Right lobe of liver (tissue), 6 donors: ENCODE measurements at regions not wholly inside any gene's neighbourhood (a gene's known extent, or its start where the extent isn't known, plus 50 kb on each side); places are given as distances from the start of the nearest gene placed in this dataset.

ENCODE experiments used
- ATAC-seq, 4 donors: fragments of 200-7000 bp; cut with Tn5 transposase; one replicate each; pipeline ENCODE4 v1.9.1; 2020; ENCODE audit warnings: mild to moderate bottlenecking in 4 of 4, moderate library complexity in 4 of 4
- DNase-seq, 3 donors: peaks; one replicate each; pipeline ENCODE4 v3.0.0-alpha.2; 2020
- H3K27ac ChIP-seq, 3 donors: fragments of 200-600 bp; one replicate each; pipeline ENCODE4 v1.8.0; 2022
- H3K27me3 ChIP-seq, 2 donors: fragments of 200-600 bp; one replicate each; pipeline ENCODE4 v1.8.0; 2022
- H3K36me3 ChIP-seq, 4 donors: fragments of 200-600 bp; sonication (generic) in 1 of 4; one replicate each; pipeline versions ENCODE4 v1.5.1 to v1.8.0; 2017 to 2022; ENCODE audit warnings: control low read depth in 1 of 4
- H3K4me1 ChIP-seq, 4 donors: fragments of 200-600 bp; sonication (generic) in 1 of 4; one replicate each; pipeline versions ENCODE4 v1.5.1 to v1.8.0; 2017 to 2022; ENCODE audit warnings: control low read depth in 1 of 4
- H3K4me3 ChIP-seq, 3 donors: fragments of 200-600 bp; one replicate each; pipeline ENCODE4 v1.8.0; 2022
- H3K9me3 ChIP-seq, 4 donors: fragments of 200-600 bp; sonication (generic) in 1 of 4; one replicate each; pipeline versions ENCODE4 v1.5.1 to v1.8.0; 2017 to 2022; ENCODE audit warnings: control low read depth in 1 of 4
- POLR2A ChIP-seq: fragments of 450-650 bp; IDR thresholded peaks from one replicate; pipeline ENCODE4 v1.6.1; 2017; ENCODE audit warnings: antibody characterized with exemption, mild to moderate bottlenecking
- WGBS: methylation state at CpG from one replicate; pipeline ENCODE4 v1.1.6; 2018; ENCODE audit warnings: low coverage, low lambda C conversion rate; ENCODE audit not compliant: insufficient coverage; ENCODE audit errors: missing lambda C conversion rate; 5-methylcytosine and 5-hydroxymethylcytosine counted together
- intact Hi-C, 2 donors: fragments of 100-400 bp; cut with DNase I; formaldehyde crosslinking; loops; one replicate each; pipeline versions ENCODE4 v1.11.2 to v1.14.1; 2022
- TF ChIP-seq, protein P1 (sequence below), 4 donors: fragments of 200-600 bp in 3 of 4; fragments of 450-650 bp in 1 of 4; IDR thresholded peaks; one replicate each; pipeline versions ENCODE4 v1.5.1 to v1.8.0; 2016 to 2022; ENCODE audit warnings: antibody characterized with exemption in 4 of 4, mild to moderate bottlenecking in 2 of 4
- donor health status: DM: no; HTN: yes; CAD: no.
- donor health status: DM: no; HTN: no; CAD: no.
- donor health status: DM: no; HTN: no; CAD: no.
- donor health status: DM: no; HTN: yes; CAD: no.
- donor health status: DM: no; HTN: yes; CAD: no.

DNA sequence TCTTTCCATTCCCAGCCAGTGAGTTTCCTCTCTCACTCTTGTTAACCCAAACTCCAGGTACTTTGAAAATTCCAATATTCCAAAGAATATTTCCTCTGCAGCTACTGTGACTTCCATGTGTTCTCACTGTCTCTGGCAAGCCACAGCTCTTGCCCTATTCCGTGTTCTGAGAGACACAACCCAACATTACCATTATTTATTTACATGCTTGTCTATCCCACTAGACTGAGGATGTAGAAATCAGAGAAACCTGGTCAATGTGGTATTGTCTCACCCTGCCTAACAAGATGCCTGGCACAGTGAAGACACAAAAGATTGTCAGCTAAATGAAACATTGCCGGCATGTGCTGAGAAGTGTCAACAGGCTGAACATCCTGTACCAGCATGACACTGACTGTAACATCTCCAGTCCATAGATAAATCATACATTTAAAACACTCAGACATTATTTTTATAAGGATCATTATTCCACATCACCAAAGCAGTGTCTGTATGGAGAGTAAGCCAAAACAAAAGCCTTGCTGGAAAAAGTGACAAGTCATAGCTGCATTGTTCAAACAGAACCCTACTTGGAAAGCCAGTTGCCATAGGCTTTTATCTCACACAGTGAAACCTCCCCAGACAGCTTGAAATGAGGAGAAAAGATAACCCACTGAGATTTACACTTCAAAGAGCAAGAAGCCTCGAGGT is 72.3 kb downstream of the SIPA1L2 start:
- H3K4me3 ChIP-seq: no peak overlapping the region
- H3K4me1 ChIP-seq: no peaks in the 10 kb centered on the region
- intact Hi-C loops: no loop called here
- WGBS: 77% methylated on average over 3 of the region's 3 CpGs
- H3K36me3 ChIP-seq: no peaks in the 10 kb centered on the region
- H3K27ac ChIP-seq: no peak overlapping the region
- H3K27me3 ChIP-seq: no peaks in the 10 kb centered on the region
- H3K9me3 ChIP-seq: no peaks in the 10 kb centered on the region
- TF ChIP-seq, protein P1, sequence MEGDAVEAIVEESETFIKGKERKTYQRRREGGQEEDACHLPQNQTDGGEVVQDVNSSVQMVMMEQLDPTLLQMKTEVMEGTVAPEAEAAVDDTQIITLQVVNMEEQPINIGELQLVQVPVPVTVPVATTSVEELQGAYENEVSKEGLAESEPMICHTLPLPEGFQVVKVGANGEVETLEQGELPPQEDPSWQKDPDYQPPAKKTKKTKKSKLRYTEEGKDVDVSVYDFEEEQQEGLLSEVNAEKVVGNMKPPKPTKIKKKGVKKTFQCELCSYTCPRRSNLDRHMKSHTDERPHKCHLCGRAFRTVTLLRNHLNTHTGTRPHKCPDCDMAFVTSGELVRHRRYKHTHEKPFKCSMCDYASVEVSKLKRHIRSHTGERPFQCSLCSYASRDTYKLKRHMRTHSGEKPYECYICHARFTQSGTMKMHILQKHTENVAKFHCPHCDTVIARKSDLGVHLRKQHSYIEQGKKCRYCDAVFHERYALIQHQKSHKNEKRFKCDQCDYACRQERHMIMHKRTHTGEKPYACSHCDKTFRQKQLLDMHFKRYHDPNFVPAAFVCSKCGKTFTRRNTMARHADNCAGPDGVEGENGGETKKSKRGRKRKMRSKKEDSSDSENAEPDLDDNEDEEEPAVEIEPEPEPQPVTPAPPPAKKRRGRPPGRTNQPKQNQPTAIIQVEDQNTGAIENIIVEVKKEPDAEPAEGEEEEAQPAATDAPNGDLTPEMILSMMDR (IDR thresholded peaks at IDR 0.05): no peak
- no peak for TF ChIP-seq POLR2A
- DNase-seq (no peak), ATAC-seq (no peak)

DNA sequence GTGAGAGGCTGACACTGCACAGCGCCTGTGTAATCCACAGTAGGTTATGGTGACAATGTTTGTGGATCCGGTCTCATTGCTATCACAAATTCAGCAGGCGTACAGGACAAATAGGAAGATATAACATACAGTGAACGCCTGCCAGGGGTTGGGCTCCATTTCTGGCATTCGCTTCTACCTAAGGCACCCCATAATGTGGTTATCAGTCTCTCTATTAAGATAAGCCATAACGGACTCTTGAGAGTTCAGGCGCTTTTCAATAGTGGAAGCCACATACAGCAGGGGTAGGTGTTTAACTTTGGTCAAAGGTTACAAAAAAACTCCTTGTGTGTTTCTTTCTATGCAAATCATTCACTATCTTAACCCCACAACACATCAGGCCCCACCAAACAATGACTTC is 72.8 kb downstream of the SIPA1L2 start:
- no peaks in the 10 kb centered on the region for H3K9me3 ChIP-seq
- ATAC-seq: no peak
- DNase-seq: no peak
- intact Hi-C loops: no loop called here
- H3K4me1 ChIP-seq: no peaks in the 10 kb centered on the region
- H3K27ac ChIP-seq: no peak overlapping the region
- TF ChIP-seq POLR2A: no peak
- TF ChIP-seq, protein P1 (IDR thresholded peaks at IDR 0.05): no peak
- WGBS: 100% methylated on average over 5 of the region's 7 CpGs
- H3K4me3 ChIP-seq: no peak overlapping the region
- no peaks in the 10 kb centered on the region for H3K36me3 ChIP-seq
- no peaks in the 10 kb centered on the region for H3K27me3 ChIP-seq

DNA sequence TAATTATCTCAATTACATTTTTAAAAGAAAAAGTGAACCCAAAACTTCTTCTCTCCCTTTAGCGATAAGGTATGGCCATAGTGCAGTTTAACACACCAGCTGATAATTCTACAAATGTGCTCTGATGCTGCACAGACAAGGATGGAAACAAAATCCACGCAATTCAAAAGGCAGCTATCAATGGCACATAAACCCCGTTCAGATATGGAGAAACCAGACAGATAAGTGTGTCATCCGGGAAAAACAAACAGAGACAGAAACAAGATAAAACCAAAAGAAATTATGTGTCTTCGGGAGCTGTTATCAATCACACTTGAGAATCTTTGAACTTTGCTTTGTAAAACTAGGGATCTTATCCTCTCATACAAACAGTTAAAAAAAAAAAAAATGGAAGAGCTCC is 73.6 kb downstream of the SIPA1L2 start:
- H3K4me3 ChIP-seq: no peak overlapping the region
- H3K9me3 ChIP-seq: no peaks in the 10 kb centered on the region
- ATAC-seq: no peak
- DNase-seq: no peak
- TF ChIP-seq, protein P1 (IDR thresholded peaks at IDR 0.05): no peak
- no peak for TF ChIP-seq POLR2A
- H3K27me3 ChIP-seq: no peaks in the 10 kb centered on the region
- no peak overlapping the region for H3K27ac ChIP-seq
- intact Hi-C loops: no loop called here
- no peaks in the 10 kb centered on the region for H3K4me1 ChIP-seq
- WGBS: 48% methylated on average over 5 of the region's 5 CpGs
- H3K36me3 ChIP-seq: no peaks in the 10 kb centered on the region

DNA sequence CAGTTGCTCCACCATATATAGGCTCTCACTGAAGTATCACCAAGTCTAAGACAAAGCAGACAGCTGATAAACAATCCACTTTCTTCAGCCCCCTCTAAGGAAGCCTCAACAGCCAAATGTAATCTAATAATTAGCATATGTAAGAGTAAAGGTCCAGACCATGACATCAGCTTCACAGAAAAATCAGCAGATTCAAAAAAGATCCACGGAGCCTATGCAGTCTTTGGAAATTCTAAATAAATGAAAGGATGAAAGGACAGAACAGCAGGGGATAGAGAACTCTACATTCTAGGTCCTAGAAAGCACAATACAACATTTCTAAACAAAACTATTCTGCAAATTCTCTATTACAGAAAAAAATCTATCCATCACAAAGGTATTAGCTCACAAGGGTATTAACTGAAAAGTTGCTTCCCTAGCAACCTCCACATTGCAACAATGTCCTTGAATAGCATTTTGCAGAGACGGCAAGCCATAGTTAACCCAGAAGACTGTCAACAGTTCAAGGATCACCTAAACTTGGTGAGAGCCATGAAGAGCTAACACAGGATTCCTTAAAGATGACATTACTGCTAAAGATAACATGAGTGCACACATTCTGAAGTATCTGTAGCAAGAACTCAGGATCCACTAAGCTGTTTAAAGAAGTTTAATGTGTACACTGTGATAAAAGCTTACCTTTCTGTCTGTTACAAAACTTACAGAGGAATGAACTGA is 74.3 kb downstream of the SIPA1L2 start:
- no peaks in the 10 kb centered on the region for H3K36me3 ChIP-seq
- H3K4me3 ChIP-seq: no peak overlapping the region
- intact Hi-C loops: no loop called here
- no peak for ATAC-seq
- H3K27ac ChIP-seq: no peak overlapping the region
- DNase-seq: no peak
- no peaks in the 10 kb centered on the region for H3K27me3 ChIP-seq
- no peak for TF ChIP-seq POLR2A
- TF ChIP-seq, protein P1 (IDR thresholded peaks at IDR 0.05): no peak
- no peaks in the 10 kb centered on the region for H3K4me1 ChIP-seq
- no peaks in the 10 kb centered on the region for H3K9me3 ChIP-seq
- 54% methylated on average over 2 of the region's 2 CpGs for WGBS
